Neural cell (in vitro differentiated cells): ENCODE measurements at regions not wholly inside any gene's neighbourhood (a gene's known extent, or its start where the extent isn't known, plus 50 kb on each side); places are given as distances from the start of the nearest gene placed in this dataset.

Experiments
- CTCF ChIP-seq: fragments of 450-650 bp; IDR thresholded peaks from 2 replicates; pipeline ENCODE4 v1.5.1; 2014; ENCODE audit warnings: antibody characterized with exemption, mild to moderate bottlenecking, moderate library complexity; ENCODE audit not compliant: poor library complexity, severe bottlenecking
- MXI1 ChIP-seq: fragments of 450-650 bp; conservative IDR thresholded peaks from 2 replicates; pipeline ENCODE4 v1.6.1; 2014; ENCODE audit warnings: antibody characterized with exemption, mild to moderate bottlenecking; ENCODE audit not compliant: poor library complexity, severe bottlenecking

- TF ChIP-seq CTCF (no peak), MXI1 (no peak)
These were observed 56.5 kb upstream of the ANKRD17 start for GRCh38 chr4:73315091-73315490.
